A673 (cell line): ENCODE measurements at regions not wholly inside any gene's neighbourhood (a gene's known extent, or its start where the extent isn't known, plus 50 kb on each side); places are given as distances from the start of the nearest gene placed in this dataset.

ENCODE experiments used
- BruUV-seq: library from RNA; stranded (reverse); fragments of 400-500 nt; replicated peaks from 2 replicates; lab custom pipeline; 2021; lab: Mats Ljungman, UMichigan
- CTCF ChIA-PET: fragments of 300-600 bp; sonication (Branson Sonifier 250); formaldehyde crosslinking; loops from one replicate; lab custom pipeline; 2022; ENCODE audit warnings: antibody characterized with exemption; lab: Charles Lee
- POLR2A ChIA-PET: fragments of 300-600 bp; sonication (Branson Sonifier 250); formaldehyde crosslinking; loops from one replicate; lab custom pipeline; 2022; ENCODE audit warnings: antibody characterized with exemption; ENCODE audit not compliant: low non-redundant PET; lab: Charles Lee
- DNase-seq: peaks from one replicate; pipeline ENCODE4 v3.0.0-alpha.2; 2015; ENCODE audit warnings: low spot score
- H3K27ac ChIP-seq: fragments of 200-600 bp; sonication (generic); 2 replicates; pipeline ENCODE4 v1.5.1; 2016; ENCODE audit warnings: mixed run types, low read depth, mild to moderate bottlenecking, mixed read lengths, antibody characterized with exemption, low read length; ENCODE audit not compliant: poor library complexity, severe bottlenecking
- H3K27me3 ChIP-seq: fragments of 200-600 bp; sonication (generic); replicated peaks from 2 replicates; pipeline ENCODE4 v1.6.1; 2017; ENCODE audit warnings: mixed run types, low read depth, mild to moderate bottlenecking, mixed read lengths, antibody characterized with exemption, low read length; ENCODE audit not compliant: insufficient read depth, poor library complexity
- H3K36me3 ChIP-seq: fragments of 200-600 bp; sonication (generic); 2 replicates; pipeline ENCODE4 v1.6.1; 2016; ENCODE audit warnings: mixed run types, mild to moderate bottlenecking, mixed read lengths, antibody characterized with exemption, low read length; ENCODE audit not compliant: insufficient read depth, poor library complexity, severe bottlenecking
- H3K4me1 ChIP-seq: fragments of 200-600 bp; sonication (generic); 2 replicates; pipeline ENCODE4 v1.6.1; 2017; ENCODE audit warnings: mixed run types, mild to moderate bottlenecking, mixed read lengths, antibody characterized with exemption, low read length; ENCODE audit not compliant: insufficient read depth, poor library complexity, severe bottlenecking
- H3K4me3 ChIP-seq: fragments of 200-600 bp; sonication (generic); 2 replicates; pipeline ENCODE4 v1.5.1; 2016; ENCODE audit warnings: low read depth, mixed run types, mild to moderate bottlenecking, mixed read lengths, low read length; ENCODE audit not compliant: poor library complexity, severe bottlenecking
- H3K9me3 ChIP-seq: fragments of 200-600 bp; sonication (generic); 2 replicates; pipeline ENCODE4 v1.6.1; 2016; ENCODE audit warnings: mixed run types, low read depth, mild to moderate bottlenecking, mixed read lengths, antibody characterized with exemption, low read length; ENCODE audit not compliant: poor library complexity, severe bottlenecking
- EZH2 ChIP-seq: fragments of 200-600 bp; sonication (generic); IDR thresholded peaks from 2 replicates; pipeline ENCODE4 v1.6.1; 2017; ENCODE audit warnings: borderline replicate concordance, low read depth, mild to moderate bottlenecking, mixed read lengths, antibody characterized with exemption, low read length; ENCODE audit not compliant: poor library complexity, severe bottlenecking
- intact Hi-C: fragments of 100-400 bp; cut with micrococcal nuclease; formaldehyde crosslinking; loops from one replicate; pipeline ENCODE4 v1.10.0; 2022; ENCODE audit not compliant: unreplicated experiment
- TF ChIP-seq, protein P1 (sequence below): fragments of 300-800, 200-600 bp; sonication (generic); conservative IDR thresholded peaks from 2 replicates; pipeline ENCODE4 v1.5.1; 2017; ENCODE audit warnings: low read depth, mild to moderate bottlenecking, antibody characterized with exemption, low read length, moderate library complexity, mixed read lengths

DNA sequence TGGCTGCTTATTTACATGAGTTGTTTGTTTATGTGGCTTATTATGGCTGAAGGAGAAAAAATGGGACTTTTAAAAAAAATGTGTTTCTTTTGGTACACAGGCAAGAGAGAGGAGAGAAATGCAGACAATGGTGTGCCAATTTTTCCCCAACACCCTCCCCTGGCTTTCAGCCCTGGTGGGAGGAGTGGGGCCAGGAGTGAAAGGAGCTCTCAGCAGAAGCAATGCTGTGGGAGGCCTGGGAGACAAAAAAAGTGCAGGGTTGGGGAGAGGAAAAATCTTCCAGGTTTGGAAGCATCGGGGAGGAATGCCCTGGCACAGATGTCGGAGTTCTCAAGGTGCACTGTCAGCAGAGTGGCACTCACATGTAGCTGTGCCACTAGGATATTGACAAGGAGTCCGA, 117.7 kb upstream of the FOXB1 start:
- CTCF ChIA-PET: no interaction called here
- POLR2A ChIA-PET: no interaction called here
- intact Hi-C loops: no loop called here
- Histone ChIP-seq H3K4me1 (peaks cover 10% of the 10 kb centered on the region), H3K36me3 (no peaks in the 10 kb centered on the region), H3K4me3 (no peak overlapping the region), H3K27me3 (peaks cover 5% of the 10 kb centered on the region), H3K9me3 (no peaks in the 10 kb centered on the region), H3K27ac (no peak overlapping the region)
- no peak for TF ChIP-seq EZH2
- TF ChIP-seq, protein P1, sequence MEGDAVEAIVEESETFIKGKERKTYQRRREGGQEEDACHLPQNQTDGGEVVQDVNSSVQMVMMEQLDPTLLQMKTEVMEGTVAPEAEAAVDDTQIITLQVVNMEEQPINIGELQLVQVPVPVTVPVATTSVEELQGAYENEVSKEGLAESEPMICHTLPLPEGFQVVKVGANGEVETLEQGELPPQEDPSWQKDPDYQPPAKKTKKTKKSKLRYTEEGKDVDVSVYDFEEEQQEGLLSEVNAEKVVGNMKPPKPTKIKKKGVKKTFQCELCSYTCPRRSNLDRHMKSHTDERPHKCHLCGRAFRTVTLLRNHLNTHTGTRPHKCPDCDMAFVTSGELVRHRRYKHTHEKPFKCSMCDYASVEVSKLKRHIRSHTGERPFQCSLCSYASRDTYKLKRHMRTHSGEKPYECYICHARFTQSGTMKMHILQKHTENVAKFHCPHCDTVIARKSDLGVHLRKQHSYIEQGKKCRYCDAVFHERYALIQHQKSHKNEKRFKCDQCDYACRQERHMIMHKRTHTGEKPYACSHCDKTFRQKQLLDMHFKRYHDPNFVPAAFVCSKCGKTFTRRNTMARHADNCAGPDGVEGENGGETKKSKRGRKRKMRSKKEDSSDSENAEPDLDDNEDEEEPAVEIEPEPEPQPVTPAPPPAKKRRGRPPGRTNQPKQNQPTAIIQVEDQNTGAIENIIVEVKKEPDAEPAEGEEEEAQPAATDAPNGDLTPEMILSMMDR: no peak
- no TSS peak for BruUV-seq
- DNase-seq: no peak

GRCh38 chr15:59885832-59886231, 118.3 kb upstream of the FOXB1 start:
- peaks cover 10% of the 10 kb centered on the region for H3K4me1 ChIP-seq
- H3K9me3 ChIP-seq: no peaks in the 10 kb centered on the region
- H3K27ac ChIP-seq: no peak overlapping the region
- no peak overlapping the region for H3K4me3 ChIP-seq
- no TSS peak for BruUV-seq
- peak; percentile 79 for DNase-seq
- no peaks in the 10 kb centered on the region for H3K36me3 ChIP-seq
- CTCF ChIA-PET: no interaction called here
- peaks cover 5% of the 10 kb centered on the region for H3K27me3 ChIP-seq
- intact Hi-C loops: no loop called here
- TF ChIP-seq EZH2: no peak
- TF ChIP-seq, protein P1: no peak
- POLR2A ChIA-PET: interaction anchor here (0.6 kb wide), 1 partner anchor 1589 kb away, joined by 4 read pairs; no protein-coding TSS in a partner anchor

DNA sequence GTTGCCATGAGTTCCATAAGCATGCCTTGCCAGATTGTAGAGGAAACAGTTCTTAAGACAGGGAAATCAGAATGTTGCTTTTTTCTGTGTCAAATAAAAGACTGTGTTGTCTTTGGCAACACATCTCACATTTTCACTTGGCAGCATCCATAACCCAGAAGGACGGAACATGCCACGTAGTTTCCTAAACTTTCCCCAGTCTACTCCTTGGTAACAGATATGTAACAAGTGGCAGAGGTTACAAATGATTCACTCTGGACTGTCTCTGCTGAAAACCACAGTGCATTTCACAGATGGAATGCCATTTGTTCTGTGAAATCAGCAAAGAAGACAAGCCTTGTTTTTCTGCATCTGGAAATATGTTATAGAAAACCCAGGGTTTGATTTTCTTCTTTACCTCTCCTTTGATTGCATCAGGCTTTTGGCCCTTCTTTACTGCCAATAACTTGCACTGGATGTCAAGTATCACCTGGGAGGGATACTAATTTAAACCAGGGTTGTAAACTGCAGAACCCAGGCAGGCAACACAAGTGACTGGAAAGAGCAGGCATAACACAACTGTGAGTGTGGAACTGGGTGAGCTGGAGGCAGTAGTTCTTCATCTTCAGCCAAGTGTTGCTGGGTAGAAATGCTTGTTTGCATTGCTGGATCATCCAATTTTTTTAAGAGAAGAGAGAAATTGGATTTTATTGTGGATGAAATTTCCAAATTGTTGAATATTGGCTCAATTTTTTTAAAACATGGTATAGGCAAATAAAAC, 124.4 kb upstream of the FOXB1 start:
- POLR2A ChIA-PET: no interaction called here
- CTCF ChIA-PET: no interaction called here
- no peak for DNase-seq
- H3K27me3 ChIP-seq: no peaks in the 10 kb centered on the region
- no peaks in the 10 kb centered on the region for H3K9me3 ChIP-seq
- intact Hi-C loops: no loop called here
- no peaks in the 10 kb centered on the region for H3K36me3 ChIP-seq
- no peak overlapping the region for H3K4me3 ChIP-seq
- BruUV-seq: no TSS peak
- no peaks in the 10 kb centered on the region for H3K4me1 ChIP-seq
- no peak for TF ChIP-seq EZH2
- TF ChIP-seq, protein P1: no peak
- no peak overlapping the region for H3K27ac ChIP-seq
